GM18868 (cell line): ENCODE measurements at regions not wholly inside any gene's neighbourhood (a gene's known extent, or its start where the extent isn't known, plus 50 kb on each side); places are given as distances from the start of the nearest gene placed in this dataset.

ENCODE experiments used
- ATAC-seq: cut with Tn5 transposase; IDR thresholded peaks from one replicate; pipeline ENCODE4 v1.9.1; 2021; ENCODE audit warnings: mild to moderate bottlenecking, moderate library complexity; ENCODE audit not compliant: unreplicated experiment

GRCh38 chr5:156164306-156164705 is 162.7 kb upstream of the SGCD start:
- no peak for ATAC-seq

DNA sequence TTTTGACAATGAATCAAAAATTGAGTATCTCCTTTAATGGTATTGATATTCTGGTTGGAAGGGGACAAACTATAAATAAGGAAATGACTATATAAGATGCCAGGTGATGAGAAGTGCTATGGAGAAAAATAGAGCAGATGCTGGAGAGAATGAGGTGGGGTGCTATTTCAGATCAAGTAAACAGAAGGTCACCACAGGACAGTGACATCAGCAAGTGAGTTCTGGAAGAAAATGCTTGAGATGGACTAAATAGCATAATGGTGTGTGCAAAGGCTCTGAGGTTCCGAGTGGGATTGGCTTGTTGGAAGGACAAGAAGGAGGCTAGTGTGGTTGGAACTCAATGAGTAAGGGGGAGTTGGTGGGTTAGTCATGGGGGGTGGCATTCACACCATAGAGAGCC is 157.5 kb upstream of the SGCD start:
- no peak for ATAC-seq

DNA sequence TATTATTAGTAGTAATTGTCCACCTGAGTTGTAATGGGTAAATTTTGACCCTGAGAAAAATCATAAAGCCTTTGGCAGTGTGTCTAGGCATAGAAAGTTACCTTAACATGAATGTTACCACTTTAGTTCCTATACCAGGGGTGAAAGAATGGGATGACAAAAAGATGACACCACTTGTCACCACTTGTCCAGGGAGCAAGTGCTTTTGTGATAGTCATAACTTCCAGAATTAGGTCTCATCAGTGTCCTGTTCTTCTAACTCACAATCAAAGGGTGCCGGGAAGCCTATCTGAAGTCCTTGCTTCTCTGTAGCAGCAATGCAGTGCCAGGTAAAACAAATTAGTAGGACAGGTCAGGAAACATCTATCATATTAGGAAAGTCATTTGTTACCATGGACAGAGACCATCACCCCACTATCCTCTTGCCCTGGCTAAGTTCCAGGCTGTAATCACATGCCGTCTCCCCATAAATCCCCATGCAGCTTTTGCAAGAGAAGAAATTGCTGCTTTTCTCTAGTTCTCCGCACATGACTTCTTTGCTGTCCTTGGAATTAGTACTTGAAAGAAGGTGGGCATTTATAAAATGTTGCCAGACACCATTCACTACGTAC is 156.5 kb upstream of the SGCD start:
- no peak for ATAC-seq

DNA sequence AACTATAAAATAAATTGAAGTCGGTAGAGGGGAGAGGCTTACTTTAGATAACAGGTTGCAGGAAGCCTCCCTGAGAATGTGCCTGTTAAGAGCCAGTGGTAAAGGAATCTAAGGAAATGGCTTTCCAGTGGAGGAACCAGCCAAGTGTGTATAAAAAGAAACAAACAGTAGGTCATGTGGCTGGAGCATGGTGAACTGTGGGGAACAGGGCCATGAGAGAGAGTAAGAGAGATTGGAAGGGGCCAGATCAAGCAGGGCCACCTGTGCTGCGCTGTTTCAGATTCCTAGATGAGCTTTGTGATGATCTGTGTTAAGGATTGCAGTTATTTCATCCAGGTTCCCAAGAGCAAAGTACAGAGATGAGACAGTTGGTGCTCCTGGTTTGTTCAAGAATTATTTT is 152.7 kb upstream of the SGCD start:
- no peak for ATAC-seq

DNA sequence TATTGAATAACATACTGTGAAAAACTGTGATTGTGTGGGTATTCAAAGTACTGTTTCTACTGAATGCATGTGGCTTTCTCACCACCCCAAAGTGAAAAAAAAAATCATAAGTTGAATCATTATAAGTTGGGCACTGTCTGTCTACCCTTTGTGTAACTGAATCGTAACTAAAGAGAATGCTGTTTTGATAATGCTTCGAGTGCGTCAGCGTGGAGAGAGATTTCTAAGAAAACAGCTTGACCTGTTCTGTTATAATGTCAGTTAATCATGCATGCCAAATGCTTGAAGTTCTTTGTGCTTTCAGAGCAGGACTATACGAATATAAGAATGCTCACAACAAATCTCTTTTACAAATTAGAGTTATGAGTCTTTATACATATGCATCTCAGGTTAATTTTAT is 148.8 kb upstream of the SGCD start:
- no peak for ATAC-seq

- ATAC-seq = no peak
Measured at GRCh38 chr5:156181656-156182055, 145.3 kb upstream of the SGCD start.

DNA sequence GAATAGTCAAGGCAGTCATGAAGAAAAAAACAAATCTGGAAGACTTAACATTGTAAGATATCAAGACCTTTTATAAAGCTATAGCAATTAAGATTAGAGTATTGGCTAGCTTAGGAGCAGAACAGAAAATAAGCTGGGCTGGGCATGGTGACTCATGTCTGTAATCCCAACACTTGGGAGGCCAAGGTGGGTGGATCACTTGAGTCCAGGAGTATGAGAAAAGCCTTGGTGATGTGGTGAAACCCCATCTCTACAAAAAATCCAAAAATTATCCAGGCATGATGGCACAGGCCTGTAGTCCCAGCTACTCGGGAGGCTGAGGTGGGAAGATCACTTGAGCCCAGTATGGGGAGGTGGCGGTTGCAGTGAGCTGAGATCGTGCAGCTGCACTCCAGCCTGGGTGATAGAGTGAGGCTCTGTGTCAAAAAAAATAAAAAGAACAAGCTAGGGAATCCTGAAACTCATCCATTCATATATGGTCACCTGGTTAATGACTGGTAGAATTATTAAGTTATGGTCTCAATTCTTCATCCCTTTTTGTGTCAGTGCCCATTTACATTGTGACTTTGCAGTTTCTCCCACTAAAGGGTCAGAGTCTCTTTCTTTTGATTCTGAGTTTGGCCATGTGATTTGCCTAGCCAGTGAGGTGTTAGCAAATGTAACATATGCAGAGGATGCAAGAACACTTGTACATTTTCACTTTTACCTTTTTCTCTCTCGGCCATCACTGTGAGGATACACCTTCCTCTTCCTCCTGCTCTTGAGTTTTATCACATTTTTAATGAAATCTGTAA is 144.6 kb upstream of the SGCD start:
- ATAC-seq = no peak

DNA sequence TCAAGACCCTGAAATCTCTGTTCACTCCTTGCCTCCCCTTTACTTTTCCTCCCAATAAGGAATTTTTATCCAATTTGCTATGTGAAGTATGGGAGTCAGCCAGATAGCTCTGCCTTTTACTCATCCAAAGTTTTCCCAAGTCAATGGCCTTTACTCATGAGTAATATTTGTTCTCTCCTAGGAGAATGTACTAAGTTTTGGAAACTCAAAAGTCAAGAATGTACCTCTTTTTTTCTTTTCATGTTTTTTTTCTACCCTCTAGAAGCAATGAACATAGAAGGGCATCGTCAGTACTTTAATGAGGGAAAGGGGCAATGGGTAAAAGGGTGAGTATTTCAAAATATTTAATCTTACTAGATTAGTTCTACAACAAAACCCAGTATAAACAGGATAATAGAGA is 140.2 kb upstream of the SGCD start:
- ATAC-seq = no peak

DNA sequence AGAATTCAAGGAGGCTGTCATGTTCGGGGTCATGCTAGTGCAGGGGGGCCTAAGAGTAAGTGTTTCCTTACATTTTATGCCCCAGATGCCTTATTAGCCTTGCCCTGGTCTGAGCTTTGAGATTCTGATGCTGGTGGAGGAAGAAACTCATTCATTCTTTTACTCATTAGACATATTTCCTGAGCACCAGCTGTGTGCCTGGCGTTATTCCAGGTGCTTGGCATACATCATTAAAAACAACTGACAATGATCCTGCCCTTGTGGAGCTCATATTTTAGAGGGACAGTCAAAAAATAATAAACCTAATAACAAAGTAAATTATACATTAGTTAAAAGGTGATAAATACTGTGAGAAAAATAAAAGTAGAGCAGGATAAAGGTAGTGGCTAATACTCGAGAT is 138.9 kb upstream of the SGCD start:
- ATAC-seq = no peak

DNA sequence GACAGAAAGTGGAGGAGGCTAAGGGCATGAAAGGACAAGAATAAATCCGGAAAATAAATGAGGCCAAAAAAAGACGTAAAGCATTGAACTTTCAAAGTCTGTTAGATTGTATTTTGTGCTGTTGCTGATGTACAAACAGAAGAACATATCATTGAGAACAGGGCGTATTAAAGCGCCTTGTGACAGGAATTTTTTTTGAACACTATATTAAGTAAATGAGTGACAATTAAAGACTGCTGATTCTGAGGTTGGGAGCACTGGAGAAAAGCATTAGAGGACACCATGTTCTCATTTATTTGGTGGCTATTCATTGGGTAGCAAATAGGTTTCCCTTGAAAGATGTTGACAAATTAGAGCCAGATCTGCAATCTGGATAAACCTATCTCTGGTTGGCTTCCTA is 137.3 kb upstream of the SGCD start:
- ATAC-seq = no peak

GRCh38 chr5:156191547-156191946 is 135.4 kb upstream of the SGCD start:
- no peak for ATAC-seq

DNA sequence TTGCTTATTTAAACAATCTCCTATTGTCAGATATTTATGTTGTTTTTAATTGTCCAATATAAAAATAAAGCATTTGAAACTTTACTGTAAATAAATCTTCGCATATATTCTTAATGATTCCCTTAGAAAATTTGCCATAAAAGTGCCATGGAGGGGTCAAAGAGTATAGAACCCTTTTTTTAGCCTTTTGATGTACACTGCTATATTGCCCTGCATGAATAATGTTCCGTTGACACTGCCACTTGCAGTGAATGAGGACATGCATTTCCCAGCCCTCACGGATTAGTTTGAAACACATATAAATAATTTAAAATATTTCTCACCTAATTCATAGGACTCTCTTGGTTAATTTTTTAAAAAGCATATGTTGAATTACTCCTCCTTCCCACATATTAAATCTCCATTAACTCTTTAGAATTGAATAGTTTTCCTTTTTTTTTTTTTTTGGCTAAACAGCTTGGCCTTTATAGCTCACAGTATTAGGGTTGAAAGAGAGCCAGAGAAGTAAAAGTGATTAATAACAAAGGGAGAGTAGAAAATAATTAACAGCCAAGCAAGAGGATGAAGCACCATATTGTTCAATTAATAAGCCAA is 129.8 kb upstream of the SGCD start:
- no peak for ATAC-seq

- ATAC-seq = no peak
Measured at GRCh38 chr5:156199045-156199444, 127.9 kb upstream of the SGCD start.

DNA sequence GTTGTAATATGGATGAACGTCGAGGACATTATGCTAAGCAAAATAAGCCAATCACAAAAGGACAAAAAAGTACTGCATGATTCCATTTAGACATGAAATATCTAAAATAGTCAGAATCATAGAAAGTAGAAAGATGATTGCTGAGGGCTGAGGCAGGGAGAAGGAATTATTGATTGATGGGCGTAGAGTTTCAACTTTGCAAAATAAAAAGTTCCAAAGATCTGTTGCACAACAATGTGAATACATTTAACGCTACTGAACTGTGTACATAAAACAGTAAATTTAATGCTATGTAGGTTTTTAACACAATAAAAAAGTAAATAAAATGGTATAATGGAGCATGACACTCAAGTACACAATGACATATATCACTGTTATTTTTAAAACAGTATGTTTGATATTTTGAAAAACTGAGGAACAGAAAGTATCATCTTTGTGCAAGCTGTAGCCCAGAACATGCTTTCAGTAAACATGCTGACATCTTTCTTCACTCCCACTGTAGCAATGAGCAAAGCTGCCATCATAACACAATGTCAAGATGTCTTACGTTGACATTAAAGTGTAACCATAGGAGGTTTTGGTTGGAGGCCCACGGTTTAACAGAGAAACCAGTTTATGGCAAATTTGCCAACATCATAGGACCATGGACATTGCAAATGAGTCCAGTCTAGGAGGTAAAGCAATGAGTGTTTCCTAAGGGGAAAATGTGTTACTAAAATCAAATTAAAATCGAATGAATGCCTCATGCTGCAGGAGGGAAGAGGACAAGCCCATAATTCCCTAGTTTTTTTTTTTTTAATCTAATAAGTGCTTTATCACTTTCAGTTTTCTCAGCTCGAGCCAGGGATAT is 125.8 kb upstream of the SGCD start:
- no peak for ATAC-seq

- ATAC-seq = no peak
Measured at GRCh38 chr5:156201788-156202403, 125.1 kb upstream of the SGCD start.

DNA sequence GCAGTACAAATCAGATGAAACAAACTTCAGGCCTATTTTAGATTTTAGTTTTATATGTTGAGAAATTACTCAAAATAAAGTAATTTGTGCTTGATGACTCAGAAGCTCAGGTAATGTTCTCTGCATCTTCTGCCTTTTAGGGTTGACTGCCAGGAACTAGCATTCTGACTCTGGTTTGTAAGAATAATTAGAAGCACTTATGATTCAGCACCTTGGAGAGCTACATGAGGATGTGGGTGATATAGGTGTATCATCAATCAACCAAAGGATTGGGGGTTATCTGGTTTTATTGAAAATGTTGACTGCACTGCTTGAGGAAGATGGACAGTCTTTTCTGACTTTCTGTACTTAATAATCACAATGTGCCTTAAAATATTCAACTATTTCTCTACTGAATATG is 118.7 kb upstream of the SGCD start:
- no peak for ATAC-seq

- ATAC-seq = no peak
Measured at GRCh38 chr5:156218367-156219158, 108.4 kb upstream of the SGCD start.

DNA sequence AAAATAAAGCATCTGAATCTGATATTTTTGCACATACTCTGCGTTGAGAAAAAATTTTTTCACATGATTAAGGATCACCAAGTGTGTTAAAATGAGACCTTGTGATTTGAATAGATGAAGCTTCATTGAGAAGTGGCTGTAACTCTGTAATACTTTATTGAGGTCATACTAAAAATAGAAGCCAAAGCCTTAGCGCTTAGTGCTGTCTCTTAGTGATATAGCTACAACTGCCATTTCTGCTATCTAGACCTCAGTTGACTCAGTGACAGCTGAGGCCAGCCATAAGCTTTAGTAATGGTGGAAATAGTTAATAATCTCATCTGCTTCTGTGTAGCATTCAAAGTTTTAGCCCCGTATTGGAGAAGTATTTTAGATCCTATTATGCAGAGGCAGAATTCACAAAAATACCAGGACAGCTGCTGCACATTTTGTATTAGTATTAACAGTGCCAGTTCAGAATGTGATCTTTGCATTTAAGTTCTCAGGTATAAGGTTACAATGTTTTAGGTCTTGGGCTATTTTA is 107.4 kb upstream of the SGCD start:
- no peak for ATAC-seq

- no peak for ATAC-seq
Measured at GRCh38 chr5:156221816-156222215, 105.1 kb upstream of the SGCD start.

GRCh38 chr5:156223547-156223946 is 103.4 kb upstream of the SGCD start:
- ATAC-seq = no peak
